Cerebellar nuclear complex (tissue), 1 donor: ENCODE measurements at regions not wholly inside any gene's neighbourhood (a gene's known extent, or its start where the extent isn't known, plus 50 kb on each side); places are given as distances from the start of the nearest gene placed in this dataset.
"Not testable (repeated sequence)": the region's sequence is repeated elsewhere in the genome, so short reads cannot be mapped to it uniquely, and the experiment has no call there.

ENCODE experiments used
- DNase-seq, 2 experiments: peaks; one replicate each; lab custom pipeline; 2025; lab: John Stamatoyannopoulos, UW

DNA sequence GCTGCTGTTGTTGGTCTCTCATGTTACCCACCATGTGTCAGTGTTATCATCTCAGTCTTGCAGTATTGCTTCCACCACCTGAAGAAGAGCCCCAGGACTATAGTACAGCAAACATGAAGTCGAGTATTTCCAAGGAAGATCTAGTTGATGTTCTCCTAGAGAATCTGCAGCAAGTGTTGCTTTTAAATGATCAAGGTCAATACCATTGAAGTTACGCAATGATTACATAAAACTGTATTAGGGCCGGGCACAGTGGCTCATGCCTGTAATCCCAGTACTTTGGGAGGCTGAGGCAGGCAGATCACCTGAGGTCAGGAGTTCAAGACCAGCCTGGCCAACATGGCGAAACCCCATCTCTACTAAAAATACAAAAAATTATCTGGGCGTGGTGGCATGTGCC, 173.9 kb downstream of the TJP1 start:
- DNase-seq, result not testable (repeated sequence)

DNA sequence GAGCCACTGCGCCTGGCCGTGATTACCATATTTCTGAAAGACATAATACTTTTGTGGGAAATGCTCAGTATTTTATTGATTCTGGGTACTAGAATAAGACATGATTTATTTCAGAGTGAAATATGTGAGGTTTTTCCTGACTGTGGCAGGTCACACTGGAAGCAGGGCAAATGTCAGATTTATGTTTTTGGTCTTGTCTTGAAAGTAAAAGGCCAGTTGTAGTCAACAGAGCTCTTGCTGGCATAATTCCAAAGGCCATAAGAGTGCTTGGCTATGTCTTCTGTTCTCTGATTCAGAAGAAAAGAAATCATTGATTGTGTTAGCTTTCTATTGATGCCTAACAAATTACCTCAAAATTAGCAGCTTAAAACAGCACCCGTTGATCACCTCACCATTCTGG, 176.4 kb downstream of the TJP1 start:
- no peak for DNase-seq

DNA sequence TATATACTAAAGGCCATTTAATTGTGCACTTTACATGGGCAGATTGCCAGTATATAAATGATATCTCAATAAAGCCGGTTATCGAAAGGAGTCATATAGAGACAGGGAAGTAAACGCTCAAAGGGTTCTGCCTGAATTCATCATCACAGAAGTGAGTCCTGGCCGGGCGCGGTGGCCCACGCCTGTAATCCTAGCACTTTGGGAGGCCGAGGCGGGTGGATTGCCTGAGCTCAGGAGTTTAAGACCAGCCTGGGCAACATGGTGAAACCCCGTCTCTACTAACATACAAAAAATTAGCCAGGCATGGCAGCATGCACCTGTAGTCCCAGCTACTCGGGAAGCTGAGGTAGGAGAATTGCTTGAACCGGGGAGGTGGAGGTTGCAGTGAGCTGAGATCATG, 177.9 kb downstream of the TJP1 start:
- not testable (repeated sequence) for DNase-seq

DNA sequence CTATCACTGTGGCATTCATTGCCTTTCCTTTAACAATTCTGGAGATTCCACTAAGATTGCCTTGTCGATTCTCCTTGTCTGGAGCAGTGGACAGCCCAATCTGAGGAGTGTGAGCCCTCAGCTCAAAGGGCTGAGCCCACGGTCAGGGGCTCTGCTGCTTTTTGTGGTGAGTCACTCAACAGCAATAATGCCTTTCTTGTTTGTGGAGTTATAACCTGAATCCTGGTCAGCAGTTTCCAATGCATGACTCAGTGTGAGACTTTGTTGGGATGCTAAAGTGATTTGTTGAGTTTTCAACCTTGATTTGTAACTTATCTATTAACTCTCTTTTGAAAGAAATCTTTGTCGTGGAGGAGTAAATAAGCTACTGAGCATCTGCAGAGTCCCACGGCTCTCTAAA, 183.5 kb downstream of the TJP1 start:
- no peak for DNase-seq

DNA sequence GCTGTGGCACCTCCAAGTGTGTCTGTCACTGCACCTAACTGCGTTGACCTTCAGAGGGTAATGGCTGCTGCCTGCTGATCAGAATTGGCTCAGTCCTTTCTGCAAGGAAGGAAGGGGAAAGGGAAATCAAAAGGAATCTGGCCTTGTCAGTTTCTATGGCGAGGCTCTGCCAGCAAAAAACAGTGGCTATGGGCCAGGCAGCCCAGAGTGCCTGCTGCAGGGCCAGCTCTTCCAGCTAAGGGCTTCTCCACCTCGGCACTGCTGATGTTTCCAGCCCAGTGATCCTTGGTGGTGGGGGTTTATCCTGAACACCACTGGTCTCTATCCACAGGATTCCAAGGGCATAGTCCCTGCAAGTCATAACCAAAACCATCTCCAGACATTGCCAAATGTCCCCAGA, 184.3 kb downstream of the TJP1 start:
- no peak for DNase-seq

DNA sequence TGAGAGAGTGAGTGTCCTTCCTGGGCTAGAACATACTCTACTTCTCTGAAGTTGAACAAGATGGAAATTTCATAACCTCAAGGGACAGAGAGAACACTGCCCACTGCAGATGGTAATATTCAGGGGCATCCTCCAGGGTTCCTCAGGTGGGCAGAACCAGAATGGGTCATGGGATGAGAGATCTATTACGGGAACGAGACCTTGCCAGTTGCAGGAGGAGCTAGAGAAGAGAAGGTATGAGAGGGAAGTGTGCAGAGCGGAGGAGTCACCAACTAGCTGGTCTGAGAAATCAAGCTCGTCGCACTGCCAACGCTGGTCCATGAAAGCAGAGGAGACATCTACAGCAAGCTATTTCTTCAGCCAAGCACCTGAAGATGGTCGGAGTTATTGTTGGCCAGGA, 184.7 kb downstream of the TJP1 start:
- DNase-seq, result no peak

DNA sequence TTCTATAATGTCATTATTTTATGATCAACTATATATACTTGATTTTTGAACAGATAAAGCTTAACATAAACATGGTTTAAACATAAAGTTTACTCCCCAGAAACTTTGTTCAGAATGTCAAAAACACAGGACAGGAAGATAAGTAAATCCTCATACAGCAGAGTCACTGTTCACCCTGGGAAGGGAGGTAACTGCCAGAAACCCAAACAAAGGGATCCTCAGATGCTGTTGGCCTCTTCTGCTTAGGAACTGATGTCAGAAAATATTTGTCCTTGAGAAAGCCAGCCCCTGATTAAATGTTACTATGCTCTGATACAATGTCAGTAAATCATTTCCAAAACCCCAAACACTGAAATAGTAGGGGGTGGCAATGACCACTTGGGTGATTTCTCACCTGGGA, 185.3 kb downstream of the TJP1 start:
- no peak for DNase-seq

DNA sequence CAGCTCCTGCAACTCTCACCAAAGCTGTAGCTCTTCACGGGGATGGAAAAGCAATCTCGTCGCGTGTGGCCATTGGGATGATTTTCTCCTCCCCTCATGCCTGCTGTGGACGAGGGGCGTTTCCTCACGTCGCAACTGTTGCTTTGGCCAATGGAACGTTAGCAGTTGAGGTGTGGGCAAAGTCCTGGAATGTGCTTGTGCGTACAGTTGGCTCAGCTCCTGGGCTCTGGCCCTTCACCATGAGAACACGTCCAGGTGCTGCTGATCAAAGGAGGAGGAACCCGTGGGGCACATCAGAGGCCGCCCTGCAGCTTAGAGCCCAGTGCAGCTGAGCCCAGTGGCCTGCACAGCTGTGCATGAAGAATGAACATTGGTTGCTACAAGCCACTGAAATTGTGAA, 186.1 kb downstream of the TJP1 start:
- DNase-seq, result no peak

DNA sequence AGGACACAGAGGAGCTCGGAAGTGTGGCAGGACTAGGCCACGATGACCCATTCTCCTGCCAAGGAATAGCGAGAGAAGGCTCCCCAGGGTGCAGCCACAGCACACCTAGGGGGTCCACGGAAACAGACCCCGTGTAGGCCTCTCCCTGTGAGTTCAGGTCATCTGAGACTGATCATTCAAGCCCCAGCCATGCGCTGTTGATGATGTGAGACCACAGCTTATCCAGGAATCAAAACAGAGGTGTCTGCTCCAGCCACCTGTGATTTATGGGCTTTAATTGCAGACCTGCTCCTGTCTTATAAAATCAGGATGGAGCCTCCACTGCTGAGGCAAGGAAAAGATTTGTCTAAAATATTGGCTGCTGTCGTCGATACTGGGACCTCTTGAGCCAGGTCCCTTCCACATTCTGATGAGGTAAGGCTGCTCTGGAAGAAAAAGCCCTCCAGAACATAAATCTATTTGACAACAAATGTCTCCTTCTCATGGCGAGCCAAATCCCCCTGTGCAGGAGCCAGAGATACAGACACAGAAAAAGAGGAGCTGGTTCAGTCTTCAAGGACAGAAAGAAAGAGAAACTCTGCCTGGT, 186.7 kb downstream of the TJP1 start:
- no peak for DNase-seq

DNA sequence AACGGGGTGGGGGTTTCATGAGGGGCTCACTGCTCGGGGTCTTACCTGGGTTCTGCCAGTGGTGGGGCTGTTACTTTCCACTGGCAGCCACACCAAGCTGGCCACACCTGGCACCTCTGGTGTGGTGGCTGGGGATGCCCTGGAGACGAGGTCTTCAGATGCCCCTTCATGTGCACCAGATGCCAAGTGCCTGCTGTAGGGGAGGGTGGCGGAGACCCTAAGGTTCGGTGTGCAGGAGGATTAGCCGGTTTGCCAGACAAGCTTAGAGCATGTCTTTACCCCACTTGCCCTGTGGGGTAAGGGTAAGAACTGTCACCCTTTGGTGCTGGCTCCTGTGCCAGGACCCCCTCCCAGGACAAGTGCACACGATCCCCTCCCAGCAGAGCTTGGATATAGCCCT, 188.3 kb downstream of the TJP1 start:
- DNase-seq, result no peak

DNA sequence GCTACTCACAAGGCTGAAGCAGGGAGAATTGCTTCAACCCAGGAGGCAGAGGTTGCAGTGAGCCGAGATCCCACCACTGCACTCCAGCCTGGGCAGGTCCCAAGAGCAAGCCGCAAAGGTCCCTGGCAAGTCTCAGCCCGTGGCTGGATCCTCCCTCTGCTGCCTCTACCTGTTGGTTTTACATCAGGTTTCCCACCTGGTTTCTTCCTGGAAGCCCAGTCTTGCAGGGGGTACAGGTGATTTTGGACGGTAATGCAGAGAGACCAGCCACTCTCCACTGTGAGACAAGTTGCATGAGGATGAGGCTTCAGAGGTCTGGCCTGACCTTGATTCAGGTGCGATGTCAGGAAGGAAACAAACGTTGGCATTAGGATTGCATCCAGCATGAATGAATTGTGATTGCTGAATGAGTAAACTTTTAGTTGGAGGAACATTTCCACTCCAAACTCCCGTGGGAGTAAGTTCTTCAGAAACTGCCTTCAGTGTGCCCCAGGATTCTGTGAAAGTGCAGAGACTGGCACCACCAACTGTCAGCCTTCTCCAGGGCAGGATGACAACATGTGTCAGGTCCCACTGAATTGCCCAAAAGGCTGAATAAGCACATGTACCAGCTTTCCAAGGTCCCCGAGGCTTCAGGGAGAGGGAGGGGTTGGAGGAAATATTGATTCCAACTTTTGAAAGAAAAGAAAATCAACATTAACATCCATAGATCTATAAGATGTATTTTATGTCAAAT, 189.4 kb downstream of the TJP1 start:
- DNase-seq, result no peak

DNA sequence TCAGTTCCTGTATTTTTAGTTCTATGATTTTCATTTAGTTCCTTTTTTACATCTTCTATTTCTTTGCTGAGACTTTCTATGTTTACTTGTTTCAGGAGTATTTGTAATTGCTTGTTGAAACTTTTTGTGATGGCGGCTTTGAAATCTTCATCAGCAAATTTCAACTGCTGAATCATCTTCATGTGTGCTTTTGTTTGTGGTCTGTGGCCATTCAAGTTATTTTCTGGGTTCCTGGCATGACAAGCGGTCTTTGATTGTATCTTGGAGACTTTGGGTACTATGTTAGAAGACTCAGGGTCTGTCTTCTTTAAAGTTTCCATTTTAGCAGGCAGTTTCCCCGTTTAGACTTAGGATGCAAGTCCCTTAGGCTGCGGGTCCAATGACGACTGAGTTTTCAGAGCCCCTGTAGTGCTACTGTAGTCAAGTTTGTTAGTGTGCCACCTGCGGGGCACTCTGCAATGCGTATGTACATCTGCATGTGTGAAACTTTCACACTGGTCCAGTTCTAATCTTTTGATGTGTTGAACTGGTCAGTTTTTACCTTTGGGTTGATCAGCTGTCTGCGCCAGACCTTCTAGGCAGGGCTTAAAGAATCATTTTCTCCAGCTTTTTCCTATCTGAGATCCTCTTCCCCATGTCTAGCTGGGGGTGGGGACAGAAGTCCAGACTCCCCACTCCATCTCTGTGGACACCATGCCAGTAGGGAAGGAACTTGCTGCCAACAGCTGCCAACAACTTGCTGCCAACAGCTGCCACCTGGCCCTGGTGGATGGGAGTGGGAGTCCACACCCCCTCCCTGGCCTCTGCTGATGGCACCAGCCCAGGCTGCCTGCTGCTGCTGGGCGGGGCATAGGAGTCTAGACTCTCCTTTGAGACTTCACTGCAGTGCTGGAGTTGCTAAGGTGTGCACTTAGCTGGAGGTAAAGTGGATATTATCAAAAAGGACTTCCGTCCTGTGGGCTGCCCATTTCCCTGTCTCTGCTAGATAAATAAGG, 190.9 kb downstream of the TJP1 start:
- DNase-seq, result no peak

DNA sequence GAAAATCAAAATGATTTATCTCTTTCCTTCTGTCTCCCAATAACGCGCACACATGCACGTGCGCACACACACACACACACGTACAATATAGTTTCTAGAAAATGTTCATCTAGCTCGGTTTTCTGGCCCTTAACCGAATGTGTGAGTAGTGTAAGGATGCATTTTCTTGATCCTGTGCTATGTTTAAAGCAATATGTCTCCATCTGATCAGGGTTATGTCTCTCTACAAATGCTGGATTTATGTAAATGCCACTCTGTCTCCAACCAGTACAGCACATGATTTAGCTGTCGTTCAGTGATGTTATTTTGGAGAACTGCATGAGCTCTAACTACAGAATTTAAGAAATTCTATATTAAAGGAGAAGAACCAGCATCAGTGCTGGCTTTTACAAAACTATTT, 198.0 kb downstream of the TJP1 start:
- DNase-seq, result no peak

DNA sequence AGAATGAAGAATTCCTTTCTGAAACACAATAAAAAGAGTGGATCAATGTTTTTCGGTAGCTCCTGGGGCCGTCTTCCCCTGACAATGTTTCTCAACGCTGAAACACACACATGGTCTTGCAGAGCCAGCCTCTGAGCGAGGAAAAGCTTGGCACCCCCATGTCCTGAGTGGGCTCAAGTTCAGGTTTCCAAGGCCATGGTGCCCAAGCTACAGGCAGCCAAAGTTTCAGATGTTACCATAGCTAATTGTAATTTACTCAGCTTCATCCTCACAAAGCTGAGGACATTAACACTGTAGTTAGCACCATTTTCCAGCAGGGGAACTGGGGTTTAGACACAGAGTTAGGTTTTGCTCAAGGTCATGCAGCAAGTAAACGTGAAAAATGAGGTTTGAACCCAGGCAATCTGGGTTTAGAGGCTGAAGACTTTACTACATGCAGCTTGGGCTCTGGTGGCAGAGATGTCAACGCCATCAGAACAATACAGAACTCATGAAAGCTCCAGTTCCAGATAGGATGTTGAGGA, 199.1 kb downstream of the TJP1 start:
- no peak for DNase-seq

DNA sequence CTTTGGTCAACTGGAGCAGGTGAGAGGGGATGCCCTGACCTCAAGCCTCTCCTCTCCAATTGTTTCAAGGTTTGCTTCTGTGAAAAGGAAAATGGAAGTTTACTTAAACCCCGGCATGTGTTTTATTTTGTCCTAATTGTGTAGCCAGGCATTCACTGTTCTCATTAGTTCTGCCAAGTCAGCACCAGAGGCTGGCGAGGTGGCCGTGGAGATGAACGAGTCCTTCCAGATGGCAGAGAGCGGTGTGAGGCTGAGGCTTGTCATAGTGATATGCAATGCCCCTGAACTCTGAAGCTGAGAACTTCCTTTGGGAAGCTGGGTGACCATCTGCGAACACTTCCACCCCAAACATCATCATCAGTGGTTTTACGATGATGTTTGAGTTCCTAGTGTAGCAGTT, 199.6 kb downstream of the TJP1 start:
- no peak for DNase-seq

DNA sequence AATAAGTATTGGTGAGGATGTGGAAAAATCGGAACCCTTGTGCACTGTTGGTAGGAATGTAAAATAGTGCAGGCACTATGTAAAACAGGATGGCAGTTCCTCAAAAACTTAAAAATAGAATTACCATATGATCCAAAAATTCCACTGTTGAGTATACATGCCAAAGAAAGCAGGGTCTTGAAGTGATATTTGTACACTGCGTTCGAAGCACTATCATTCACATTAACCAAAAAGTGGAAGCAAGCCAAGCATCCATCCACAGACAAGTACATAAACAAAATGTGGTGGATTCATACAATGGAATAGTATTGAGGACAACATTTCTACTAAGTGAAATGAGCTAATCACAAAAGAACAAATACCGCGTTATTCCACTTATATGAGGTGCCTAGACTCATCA, 200.7 kb downstream of the TJP1 start:
- DNase-seq, result no peak

DNA sequence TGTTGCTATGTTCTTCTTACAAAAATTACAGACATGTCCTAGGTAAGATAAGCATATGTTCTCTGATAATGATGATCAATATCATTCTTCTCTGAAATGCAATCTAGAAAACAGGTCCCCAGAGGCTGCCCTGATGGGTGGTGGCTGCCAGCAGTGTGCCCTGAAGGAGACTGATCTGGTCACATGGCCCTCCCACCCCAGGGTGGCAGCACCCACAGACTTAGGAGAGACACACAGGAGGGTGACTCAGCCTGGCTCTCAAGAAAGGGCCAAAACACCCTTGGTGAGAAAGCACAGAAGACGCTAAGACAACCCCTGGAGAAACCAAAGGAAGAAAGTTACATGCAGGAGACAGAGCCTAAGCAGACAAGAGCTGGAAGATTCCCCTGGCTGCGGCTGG, 203.7 kb downstream of the TJP1 start:
- no peak for DNase-seq

DNA sequence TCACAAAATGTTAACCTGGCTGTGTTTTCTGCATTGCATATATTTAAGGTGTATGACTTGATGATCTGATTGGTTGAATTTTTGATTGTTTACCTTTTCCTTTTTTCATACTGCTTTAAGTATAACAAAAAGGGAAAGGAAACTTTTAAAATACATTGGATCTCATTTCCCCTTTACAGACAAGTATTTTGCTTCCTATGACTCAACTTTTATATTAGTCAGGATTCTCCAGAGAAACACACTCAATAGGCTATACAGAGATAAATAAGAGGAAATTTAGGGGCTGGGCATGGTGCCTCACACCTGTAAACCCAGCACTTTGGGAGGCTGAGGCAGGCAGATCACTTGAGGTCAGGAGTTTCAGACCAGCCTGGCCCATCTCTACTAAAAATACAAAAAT, 205.8 kb downstream of the TJP1 start:
- no peak for DNase-seq

DNA sequence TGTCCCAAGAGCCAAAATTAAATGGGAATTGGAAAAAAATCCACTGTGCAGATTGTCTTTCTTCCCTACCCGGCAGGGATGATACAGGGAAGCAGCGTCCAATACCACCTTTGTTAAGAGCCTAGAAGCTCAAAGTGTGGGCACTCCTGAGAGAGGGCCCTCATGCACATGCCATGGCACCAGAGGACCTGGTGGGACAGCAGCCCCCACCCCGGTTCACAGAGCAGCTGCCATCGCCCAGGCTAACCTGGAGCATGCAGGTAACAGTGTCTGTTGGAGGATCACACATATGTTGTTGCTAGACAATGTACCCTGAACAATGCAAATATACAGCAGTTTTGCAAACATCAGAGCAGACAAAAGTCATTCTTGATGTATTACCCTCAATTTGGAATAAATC, 206.5 kb downstream of the TJP1 start:
- DNase-seq, result no peak

DNA sequence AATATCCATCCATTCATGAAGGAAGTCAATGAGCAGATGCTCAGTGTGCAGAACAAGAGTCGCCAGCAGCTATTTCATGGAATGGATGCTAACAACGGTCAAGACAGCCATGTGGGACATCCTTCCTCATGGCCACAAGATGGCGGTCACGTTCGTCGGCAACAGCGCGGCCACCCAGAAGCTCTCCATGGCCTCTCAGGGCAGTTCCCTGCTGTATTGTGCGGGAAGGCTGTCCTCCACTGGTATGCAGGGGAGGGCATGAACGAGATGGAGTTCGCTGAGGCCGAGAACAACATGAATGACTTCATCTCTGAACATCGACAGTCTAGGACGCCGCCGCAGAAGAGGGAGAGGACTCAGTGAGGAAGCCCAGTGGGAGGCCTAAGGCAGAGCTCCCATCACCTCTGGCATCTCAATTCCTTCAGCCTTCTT, 208.3 kb downstream of the TJP1 start:
- DNase-seq, result no peak

DNA sequence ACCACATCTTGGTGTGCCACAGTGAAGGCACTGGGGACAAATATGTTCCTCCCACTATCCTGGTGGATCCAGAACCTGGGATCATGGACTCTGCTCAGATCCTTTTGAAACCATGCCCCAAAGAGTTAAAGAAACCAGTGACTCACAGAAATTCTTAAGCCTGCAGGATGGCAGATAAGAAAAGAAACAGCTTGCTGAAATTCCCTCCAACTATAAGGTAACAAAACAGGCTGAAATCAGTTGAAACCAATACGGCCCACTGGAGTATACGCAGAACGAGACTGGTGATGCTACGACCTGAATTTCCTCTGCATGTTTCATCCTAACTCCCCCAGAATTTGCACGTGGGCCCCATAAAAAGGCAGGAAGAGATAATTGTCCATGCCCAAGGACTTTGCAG, 209.6 kb downstream of the TJP1 start:
- no peak for DNase-seq

DNA sequence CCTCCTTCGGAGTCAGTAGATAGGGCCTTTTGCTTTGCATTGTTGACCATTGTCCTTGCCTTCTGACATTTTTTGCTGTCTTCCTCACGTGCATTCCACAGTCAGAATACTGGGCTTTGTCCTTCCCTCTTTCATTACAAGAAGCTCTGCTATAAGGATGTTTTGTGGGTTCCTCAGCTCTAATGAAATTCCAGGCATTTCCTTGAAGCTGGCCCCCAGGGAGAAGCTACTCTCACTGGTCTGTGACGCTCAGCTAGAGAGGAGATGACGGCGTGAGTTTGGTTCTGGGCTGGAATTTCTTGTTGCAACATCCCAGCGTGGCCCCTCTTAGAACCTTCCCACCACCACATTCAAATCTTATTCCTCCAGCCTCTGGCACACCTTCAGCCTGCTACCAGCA, 210.2 kb downstream of the TJP1 start:
- DNase-seq, result no peak

DNA sequence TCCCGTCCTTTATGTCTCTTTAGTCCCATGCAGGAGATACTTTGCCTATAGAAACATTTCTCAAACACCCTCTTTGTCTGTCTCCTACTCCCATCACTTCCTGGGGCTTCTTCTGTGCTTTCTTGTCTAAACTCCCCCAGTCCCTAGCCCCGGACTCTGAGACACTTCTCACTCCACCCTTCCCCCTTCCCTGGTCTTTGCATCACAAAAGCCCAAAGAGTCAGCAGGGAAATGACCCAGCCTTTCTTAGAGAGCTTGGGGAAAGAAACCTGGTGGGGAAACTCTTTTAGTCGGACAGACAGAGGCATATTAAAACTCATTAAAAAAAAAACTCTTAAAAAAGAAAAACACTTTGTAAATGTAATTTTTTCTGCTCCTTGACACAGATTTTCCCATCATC, 211.2 kb downstream of the TJP1 start:
- no peak for DNase-seq
